GM18907 (cell line): ENCODE measurements at regions not wholly inside any gene's neighbourhood (a gene's known extent, or its start where the extent isn't known, plus 50 kb on each side); places are given as distances from the start of the nearest gene placed in this dataset.
A peak's percentile ranks its signal among the peaks of the same experiment; 100 is the strongest.

ENCODE experiments used
- ATAC-seq: cut with Tn5 transposase; IDR thresholded peaks from one replicate; pipeline ENCODE4 v1.9.1; 2021; ENCODE audit warnings: mild to moderate bottlenecking, moderate library complexity; ENCODE audit not compliant: unreplicated experiment

DNA sequence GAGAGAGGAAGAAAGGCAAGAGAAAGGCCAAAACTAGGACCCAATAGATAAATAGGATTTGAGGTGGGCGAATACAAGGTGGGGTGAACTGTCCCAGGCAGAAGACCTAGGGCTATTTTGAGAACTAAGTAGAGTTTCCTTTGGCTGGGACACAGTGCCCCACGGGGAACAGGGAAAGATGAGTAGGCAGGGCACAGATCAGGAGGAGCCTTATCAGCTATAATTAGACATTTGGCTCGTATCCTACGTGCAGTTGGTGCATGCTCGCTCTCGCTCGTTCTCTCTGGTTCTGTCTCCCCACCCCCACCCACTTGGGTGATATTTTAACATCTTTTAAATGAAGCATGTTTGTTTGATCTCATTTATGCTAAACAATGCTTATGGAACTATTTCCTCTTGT is 235.0 kb upstream of the JUN start:
- no peak for ATAC-seq

DNA sequence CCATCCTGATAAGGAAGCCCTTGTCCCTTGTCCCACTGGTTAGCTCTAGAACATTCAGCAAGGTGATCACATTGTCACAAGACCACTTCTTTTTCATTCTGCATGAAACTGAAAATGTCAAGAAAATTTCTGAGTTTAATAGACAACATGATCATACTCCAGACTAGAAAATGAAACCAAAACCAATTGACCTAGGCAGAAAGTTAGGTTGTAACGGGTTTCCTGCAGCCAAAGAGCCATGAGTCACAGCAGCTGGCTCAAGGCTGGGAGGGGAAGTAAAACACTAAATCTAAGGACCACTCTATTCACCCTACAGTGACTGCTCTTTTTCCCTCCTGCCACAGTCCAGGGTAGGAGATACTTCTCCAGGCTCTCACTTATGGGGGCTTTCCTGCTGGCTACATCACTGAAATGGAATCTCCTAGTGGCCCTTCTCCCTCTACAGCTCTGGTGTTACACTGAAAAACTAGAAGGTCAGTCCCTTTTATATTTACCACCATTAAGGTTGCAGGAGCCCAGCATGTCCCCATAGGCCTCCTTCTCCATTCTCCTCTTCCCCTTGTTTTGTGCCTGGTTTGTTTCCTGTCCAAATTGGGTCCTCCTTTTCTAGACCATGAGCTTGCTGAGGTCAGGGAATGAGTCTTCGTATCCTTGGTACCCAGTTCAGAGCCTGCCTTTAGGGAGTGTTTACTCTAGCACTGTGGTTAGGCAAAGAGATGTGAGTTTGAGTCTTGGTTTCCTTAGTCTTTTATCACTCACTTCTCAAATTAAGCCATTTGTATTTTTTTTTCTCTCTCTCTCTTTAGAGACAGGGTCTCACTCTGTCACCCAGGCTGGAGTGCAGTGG is 236.5 kb upstream of the JUN start:
- ATAC-seq, result peak; percentile 85

DNA sequence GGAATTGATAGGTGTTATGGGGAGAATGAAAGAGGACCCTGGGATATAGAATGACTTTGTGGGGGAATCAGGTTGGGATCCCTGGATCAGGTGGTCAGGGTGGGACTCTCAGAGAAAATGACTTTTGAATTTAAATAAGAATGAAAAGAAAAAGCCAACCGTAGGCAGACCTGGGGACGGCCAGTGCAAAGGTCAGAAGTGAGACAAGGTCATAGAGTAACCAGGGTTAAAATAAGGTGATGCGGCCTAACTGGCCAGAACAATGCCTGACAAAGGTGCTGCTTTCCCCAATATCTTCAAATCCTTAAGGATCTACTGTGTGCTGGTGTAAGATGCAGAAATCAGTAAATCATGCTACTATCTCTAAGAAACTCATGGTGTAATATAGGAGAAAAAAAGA is 238.4 kb upstream of the JUN start:
- no peak for ATAC-seq

DNA sequence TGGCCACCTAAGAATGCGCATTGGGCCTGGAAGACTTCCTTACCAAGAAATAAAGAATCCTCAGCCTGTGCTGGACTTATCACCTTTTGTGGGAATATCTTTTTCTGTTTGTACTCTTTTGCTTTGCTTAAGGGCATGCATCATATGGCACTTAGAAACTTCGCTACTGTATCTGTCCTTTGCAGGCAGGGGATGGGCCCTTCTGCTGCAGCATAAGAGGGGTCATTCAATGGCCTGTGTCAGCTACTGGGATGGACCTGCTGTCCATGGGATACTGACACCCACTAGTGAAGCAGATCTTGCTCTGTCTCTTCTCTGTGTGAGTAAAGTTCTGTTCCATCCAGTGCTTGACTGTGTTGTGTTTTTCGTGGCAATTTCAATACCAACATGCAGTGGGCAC is 239.0 kb upstream of the JUN start:
- ATAC-seq, result no peak

DNA sequence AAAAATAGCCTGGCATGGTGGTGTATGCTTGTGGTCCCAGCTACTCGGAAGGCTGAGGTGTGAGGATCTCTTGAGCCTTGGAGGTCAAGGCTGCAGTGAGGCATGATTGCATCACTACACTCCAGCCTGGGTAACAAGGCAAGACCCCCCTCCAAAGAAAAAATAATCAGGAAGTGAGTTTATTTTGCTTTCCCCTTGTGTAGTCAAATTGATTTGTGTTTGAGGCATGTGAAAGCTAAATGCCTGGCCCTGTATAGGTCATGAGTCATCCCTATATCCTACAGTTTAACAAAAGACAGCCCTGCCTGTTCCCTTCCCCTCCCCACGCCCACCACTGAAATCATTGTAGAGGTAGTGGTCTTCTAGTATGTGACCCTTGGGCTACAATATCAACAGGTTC is 241.4 kb upstream of the JUN start:
- no peak for ATAC-seq

DNA sequence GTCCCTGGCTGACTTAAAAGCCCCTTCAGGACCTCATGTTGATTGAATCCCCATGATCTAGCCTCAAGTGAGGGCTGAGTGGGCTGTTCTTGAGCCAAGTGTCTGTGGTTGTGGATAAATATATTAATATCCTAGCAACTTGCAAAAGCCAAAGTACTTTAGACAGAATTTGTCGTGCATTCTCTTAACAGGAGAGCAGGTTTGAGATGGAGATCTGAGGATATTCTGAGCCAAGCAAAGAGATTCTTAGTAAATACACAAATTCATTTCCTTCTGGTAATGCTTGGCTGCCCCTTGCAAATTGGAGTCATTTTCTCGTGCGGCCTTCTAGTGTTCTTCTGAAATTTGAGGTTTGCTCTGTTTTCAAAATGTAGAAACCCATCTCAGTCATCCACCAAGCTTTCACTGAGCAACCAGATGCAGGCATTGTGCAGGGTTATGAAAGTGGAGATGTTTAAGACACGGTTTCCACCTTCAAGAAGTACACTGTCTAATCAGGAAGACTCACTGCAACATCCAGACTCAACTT is 242.1 kb upstream of the JUN start:
- ATAC-seq, result peak; percentile 74

DNA sequence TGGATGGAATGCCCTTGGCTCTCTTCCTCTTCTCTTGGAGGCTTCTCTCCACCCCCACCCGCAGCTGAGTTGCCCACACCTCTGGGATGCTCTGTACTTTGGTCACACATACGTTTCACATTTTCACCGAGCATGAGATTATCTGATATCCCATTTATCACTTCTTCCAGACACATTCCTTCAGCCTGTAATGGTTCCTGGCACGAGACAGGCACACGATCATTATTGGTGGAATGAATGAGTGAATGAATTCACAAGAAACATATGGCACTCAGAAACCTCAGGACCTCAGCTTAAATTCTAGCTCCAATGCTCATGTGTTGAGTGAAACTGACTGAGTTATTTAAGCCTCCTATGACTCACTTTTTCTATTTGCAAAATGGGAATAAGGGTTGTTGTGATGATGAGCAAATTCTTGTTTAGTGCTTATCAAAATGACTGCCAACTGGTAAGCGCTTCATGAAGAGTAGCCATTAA is 242.7 kb upstream of the JUN start:
- peak; percentile 18 for ATAC-seq

DNA sequence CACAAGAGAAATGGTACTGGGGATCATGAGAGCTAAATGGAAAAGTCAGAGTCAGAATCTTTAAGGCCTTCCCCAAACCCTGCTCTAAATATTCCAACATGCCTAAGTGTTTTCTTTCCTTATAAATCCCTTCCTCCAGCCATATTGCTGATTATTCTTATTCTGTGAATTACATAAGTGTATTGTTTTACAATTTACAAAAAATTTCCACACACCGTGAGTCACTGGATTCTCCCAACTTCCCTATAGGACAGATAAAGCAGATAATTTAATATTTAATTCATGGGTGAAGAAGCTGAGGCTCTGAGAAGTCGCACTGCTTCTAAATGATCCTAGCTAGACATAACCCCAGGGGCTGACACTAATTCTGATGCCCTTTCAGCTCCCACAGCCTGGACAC is 243.3 kb upstream of the JUN start:
- no peak for ATAC-seq

DNA sequence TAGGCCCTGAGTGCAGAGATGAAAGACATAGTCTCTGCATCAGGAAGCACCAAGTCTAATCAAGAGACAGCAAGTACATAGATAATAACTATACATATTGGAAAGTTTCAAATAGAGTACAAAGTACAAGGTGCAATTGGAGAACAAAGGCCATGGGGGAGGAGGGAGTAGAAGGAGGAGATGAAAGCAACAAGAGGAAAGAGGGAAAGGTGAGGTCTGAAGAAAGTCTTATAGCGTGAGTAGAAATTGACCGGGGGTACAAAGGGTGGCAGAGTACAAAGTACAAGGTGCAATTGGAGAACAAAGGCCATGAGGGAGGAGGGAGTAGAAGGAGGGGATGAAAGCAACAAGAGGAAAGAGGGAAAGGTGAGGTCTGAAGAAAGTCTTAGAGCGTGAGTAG is 244.2 kb upstream of the JUN start:
- ATAC-seq, result no peak

DNA sequence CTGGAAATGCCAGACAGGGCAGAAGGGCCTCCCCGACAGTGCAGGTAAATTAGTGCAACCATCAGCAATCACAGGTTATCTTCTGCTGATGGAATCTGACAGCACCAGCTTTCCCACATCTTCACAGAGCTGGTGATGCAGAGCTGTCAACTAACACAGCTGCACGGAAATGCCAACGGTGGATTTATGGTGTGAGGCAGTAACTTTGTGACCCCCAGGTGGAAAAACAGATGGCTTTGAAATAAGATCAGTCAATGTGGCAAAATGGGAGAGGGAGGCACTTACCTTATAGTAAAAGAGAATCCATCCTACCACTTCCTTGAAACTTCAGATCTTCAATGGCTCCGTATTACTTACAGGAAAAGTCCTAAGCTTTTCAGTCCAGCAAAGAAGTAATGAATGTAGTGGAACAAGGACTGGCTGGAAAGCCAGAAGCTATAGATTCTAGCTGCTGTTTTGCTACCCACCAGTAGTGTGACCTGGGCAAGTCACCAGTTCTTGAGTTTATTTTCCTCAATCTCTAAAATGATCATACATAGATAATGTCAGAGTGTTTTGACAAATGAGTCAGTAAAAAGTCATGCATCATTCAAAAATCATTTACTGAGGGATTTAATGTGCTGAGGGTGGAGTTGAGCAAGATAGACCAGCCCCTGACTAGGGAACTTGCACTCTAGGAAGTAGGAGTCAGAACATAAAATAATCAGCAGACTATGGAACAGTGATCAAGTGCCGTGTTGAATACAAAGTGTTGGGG is 245.7 kb upstream of the JUN start:
- no peak for ATAC-seq

DNA sequence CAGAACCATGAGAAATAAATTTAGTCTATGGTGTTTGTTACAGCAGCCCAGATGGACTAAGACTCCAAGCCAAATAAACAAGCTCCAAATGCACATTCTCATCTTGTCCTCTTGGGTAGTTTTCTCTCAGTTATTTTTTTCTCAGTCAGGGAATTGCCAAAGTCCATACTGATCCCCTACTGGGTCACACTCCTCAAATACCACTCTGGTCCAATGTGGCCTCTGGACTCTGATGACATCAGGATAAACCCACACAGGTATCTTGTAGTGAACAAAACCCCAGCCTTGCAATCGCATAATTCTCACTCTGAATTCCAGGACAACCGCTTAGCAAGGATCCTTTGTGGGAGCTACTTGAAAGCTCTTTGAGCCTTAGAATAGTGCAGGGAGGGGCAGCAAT is 248.4 kb upstream of the JUN start:
- no peak for ATAC-seq

DNA sequence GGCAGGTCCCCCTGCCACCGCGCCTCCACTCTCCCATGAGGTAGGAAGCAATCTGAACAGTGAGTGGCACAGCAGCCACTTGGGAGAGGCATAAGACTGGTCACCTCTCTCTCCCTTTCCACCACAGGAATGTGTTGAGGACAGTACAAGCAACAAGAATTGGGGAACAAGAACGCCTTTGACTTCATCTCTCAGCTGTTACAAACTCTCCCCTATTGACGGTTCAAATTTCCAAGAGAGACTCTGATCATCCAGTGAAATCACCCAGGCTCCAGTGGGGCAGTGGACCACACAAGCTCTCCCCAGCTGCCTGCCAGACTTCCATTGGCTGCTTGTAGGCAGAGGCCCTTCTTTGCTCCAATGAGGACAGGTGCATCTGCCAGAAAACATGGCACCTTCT is 249.9 kb upstream of the JUN start:
- ATAC-seq, result no peak

DNA sequence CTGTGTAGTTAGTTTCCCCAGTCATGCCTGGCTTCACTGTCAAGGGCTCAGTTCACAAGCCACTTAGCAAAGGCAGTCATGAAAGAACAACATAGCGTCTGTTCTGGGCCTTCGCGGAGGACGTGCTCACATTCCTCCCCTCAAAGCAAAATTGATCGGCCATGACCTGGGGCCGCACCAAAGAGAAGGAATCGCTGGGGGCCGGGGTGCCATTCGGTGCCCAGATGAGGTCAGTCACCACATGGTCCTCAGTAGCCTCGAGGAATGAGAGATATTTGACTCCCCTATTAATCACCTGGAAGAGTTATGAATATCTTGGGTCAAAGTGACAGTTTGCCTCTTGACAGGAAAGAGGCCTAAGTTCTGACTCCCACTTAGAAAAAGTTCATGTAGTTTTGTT is 251.1 kb upstream of the JUN start:
- no peak for ATAC-seq

DNA sequence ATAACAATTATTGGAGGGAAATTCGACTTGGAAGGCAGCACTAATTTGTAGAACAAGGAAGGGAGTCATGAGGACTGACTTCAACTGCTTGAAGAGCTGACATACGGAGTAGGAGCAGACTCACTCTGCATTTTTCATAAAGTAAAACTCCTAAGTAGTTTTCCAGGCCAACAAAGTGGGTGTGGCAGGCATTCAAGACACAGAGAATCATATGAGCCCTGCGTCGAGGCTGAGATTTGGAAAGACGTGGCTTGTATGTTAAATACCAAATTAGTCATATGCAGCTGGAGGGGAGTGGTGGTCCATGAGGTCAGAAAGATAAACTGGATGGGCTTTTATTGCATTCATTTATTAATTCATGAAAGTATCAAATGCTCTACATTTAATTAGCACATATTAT is 255.7 kb upstream of the JUN start:
- ATAC-seq, result no peak

DNA sequence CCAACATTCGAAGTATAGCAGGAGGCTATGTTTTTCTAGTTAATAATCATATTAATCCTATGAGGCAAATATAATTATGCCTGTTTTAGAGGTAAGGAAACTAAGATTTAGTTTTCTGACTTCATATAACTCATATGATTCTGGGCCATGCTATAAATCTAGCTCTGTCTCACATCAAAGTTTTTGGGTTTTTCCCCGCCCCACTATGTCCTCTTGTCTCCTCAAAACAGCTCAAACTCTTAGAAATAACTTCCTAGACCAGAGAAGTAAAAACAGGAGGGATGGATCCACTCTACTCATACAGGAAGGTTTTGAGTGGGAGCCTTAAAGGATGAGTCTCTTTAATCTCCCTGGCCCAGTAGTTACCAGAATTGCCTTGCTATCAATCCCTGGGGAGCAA is 256.4 kb upstream of the FGGY start:
- no peak for ATAC-seq

DNA sequence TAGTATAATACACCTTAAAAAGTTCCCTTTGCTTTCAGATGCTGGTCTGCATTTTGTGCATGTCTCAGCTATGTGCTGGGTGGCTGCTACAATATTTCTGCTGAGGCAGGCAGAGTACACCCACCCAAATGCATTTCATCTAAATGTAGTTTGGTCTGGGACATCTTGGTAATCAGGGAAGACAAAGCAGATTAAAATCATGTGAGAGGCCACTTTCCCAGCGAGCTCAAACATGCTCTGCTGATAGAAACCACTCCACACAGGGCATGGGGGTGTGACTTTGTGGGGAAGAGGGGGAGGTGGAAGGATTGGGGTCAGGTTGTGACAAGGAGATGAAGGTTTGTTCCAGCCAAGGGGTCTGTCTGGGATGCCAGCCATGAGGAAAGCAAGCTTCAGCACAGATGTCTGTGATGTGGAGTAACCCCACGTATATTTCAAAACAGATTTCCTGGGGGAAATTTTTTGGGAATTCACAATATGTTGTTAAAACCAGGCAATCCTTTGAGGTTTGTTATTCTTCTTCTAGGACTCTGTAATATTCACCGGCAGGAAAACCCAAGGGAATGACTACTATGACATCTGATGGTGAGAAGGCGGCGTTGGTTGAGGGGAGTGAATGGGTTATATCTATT is 255.1 kb upstream of the FGGY start:
- ATAC-seq, result no peak

DNA sequence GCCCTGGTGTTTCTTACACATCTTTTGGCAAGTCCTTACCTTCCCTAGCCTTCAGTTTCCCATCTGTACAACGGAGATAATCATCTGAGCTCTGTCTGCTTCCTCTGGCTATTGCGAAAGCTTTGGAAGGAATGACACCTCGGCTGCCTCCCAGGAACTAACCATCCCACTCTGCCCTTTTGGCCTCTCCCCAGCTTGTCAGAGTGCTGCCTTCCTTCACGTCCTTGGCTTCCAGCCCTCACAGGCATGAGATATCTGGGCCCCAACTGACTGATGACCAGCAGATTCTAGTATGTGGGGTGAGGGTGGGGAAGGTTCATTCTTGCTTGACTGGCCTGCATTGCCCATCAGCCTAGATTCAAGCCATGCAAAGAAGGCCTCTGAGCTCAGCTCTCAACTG is 253.1 kb upstream of the FGGY start:
- ATAC-seq, result no peak

DNA sequence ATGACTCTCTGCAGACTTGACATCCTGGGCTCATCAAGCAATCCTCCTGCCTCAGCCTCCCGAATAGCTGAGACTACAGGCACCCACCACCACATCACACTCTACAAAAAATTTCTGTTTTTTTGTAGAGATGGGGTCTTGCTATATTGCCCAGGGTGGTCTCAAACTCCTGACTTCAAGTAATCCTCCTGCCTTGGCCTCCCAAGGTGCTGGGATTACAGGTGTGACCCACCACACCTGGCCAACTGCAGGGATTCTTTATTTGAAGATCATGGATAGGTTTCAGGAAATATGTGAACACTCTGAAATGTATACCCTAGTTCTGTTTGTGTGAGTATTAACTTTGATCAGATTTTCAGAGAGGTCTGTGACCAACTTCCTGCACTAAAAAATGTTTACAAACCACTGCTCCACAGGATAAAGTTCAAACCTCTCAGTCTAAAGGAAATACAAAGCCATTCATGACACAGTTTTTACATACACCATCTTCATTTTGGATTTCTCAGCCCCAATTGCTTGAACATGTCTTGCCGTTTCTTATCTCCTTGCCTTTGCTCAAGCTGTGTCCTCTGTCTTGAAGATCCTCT is 252.3 kb upstream of the FGGY start:
- no peak for ATAC-seq

DNA sequence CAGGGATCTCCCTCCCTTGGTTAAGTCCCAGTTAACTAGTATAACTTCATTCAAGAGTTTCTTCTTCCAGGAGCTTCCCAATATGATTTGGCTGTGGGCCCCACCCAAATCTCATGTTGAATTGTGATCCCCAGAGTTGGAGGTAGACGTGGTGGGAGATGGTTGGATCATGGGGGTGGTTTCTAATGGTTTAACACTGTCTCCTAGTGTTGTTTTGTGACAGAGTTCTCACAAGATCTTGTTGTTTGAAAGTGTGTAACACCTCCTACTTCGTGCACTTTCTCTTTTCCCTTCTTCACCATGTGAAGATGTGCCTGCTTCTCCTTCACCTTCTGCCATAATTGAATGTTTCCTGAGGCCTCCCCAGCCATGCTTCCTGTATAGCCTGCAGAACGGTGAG is 251.8 kb upstream of the FGGY start:
- no peak for ATAC-seq

DNA sequence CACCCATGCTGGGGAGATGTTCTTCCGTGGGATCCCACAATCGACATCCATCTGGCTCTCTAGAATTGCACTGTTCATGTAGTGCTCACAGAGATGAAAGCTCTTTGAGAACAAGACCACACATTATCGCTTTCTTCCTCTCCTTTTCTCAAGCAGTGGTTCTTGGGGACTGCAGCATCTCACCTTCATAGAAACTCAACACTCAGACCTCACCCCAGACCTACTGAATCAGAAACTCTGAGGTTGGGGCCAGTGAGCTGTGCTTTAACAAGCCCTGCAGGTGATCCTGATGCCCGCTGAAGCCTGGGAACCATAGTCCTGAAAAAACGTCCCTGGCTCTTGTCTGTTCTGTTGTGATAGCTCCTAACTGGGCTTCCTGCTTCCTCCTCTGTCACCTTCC is 251.3 kb upstream of the FGGY start:
- no peak for ATAC-seq

DNA sequence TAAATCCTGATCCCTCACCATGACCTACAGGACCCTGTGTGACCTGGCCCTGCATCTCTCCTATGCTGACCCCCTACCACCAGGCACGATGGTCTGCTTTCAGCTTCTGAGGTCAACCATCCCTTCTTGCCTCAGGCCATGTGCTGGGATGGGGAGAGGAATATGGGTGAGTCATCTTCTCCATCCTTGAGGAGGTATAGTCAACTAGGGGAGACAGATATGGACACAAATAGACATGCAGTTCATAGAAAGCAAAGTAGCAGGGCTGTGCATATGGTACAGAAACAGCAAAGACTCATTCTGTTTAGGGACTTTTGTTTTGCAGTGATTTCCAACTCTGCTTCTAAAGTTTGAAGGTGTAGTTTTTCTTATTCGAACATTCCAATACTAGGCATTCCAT is 250.8 kb upstream of the FGGY start:
- ATAC-seq, result peak; percentile 9
